ENCODE measurements at regions not wholly inside any gene's neighbourhood (a gene's known extent, or its start where the extent isn't known, plus 50 kb on each side); places are given as distances from the start of the nearest gene placed in this dataset.

DNA sequence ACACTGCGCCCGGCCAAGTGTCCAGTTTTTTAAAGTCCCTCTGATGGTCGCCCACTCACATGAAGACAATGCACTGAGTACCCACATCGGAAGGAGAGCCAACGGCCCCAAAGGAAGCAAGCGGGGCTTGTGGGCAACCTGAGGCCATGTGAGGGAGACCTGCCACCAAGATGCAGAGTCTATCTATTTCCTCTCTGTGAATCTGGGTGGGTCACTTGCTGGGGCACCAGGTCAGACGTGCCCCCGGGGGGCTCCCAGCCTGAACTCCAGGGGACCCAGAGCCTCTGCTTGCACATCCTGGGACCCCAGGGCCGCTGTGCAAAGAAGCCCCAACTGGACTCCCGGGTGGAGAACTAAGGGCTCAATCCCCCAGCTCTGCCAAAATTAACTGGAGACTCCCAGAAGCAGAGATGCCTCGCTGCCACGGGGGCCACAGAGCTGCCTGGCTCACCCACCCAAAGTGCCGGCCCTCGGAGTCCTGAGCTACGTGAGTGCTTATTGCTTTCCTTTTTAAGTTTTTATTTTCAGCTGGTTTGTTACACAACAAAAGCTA is 106.4 kb downstream of the BRD1 start:
- DNase-seq (ENCODE audit: low read depth in 2 of 3, low spot score in 2 of 3): no peak

DNA sequence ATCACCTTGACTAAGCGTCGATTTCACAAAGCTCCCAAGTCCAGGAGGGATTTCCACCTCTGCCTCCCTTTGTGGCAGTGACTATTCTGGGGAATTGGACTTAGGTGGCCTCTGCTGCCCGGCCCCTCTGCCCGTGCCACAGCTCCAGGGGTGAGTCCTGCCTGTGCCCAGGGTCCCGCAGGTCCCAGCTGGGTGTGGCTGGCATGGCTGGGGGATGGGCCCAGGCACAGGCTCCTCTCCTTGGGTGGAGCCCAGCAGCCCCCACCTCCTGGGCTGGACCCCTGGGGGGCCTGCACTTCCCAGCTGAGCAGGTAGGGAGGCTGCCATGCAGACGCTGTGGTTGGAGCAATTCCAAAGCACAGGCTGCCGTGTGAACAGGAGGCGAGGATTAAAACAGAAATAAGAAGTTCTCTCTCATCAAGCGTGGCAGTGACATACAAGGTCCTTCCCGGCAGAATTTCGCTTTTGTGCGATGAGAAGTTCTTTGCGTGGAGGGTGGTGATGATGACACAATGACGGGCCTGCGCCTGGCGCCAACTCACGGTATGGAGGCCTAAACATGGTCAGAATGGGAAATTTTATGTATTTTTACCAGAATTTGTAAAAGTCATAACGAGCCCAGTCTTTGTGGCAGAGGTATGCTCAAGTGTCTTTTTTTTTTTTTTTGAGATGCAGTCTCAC is 107.3 kb downstream of the BRD1 start:
- DNase-seq (ENCODE audit: low read depth in 2 of 3, low spot score in 2 of 3): no peak

DNA sequence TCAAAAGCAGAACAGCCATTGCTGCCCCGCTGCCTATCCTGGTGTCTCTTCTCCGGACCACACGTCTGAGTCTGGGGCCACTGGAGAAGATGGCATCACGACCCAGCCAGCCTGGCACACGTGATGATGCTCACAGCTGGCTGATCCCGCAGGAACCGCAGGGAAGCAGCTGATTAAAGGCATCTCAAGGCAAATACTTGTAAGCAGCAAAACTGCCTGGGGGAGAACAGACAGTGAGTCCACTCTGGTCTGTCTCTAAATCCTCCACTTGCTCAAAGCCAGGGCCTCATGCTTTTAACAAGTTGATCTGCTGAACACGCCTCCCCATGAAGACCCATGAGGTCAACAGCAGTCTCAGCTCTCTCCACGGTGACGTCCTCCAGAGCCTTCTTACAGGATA is 108.6 kb downstream of the BRD1 start:
- DNase-seq (ENCODE audit: low read depth in 2 of 3, low spot score in 2 of 3): no peak

DNA sequence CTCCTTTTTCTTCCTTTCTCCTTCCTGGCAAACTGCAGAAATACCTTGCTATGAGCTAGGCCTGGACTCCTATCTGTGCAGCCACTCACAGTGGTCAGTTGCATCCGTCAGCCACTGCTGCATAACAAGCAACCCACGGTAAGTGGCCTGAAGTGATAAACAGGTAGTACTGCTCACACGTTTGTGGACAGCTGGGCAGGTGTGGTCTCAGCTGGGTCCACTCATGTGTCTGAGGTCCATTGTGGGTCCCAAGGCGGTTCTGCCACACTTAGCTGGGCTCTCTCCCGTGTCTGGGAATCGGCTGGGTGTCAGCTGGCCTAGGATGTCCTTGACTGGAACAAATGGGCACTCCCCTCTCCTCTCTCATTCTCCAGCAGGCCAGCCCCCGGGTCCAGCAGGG is 109.3 kb downstream of the BRD1 start:
- no peak for DNase-seq (ENCODE audit: low read depth in 2 of 3, low spot score in 2 of 3)

DNA sequence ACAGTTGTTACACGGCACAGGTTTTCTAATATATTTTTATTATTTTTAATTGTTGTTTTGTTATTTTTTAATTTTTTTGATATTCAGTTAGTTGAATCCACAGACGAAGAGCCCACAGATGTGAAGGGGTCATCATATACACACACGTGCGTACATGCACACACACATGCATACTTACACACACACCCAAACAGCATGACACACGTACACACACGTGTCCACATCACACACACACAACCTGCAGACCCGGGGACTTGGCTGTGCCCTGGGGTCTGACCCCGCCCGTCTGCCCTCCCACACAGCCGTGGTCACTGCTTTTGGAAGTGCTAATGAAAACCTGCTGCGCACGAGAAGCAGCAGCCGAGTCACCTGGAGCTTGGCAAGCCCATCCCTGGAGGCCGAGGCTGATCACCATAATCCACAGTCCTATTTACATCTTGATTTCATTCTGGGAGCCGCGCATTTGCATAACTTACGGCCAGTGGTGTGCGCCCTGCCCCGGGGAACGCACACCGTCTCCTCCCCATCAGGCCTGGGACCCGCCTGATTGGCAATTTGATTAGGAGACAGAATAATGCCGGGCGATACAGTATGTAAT is 110.3 kb downstream of the BRD1 start:
- no peak for DNase-seq (ENCODE audit: low read depth in 2 of 3, low spot score in 2 of 3)

DNA sequence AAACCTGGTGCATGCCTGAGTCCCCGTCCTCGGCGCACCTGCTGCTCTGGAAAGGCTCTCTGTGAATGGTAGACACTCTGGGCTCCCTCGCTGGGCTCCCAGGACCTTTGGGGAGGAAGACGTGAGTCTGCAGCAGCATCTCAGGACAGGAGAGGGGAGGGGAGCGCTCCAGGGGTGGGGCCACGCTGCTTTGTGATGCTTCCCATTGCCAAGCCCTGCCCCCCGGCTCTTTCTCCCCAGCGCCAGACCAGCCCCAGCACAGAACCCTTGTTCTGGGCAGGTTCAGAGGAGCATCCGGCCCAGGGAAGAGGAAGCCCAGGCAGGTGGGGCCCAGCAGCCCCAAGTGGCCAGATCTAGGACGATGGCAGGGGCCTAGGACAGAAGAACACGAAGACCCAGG is 111.2 kb downstream of the BRD1 start:
- DNase-seq (ENCODE audit: low read depth in 2 of 3, low spot score in 2 of 3): no peak

DNA sequence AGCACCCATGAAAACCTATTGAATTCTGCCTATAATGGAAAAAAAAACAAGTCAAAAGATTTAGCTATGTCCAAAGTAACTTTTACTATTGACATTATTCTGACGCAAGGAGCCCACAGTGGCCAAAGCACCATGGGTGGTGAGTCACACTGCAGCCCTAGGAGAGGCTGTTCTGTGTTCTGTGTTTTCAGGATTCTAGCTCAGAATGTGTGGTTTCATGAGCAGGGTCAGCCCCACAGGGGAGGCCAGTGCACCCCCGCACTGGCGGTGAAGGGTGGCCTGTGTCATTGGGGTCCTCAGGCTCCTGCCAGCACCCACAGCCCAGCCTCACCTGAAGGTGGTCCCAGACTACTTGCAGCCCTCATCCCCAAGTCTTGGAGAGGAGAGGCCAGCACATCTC is 112.2 kb downstream of the BRD1 start:
- no peak for DNase-seq (ENCODE audit: low read depth in 2 of 3, low spot score in 2 of 3)

DNA sequence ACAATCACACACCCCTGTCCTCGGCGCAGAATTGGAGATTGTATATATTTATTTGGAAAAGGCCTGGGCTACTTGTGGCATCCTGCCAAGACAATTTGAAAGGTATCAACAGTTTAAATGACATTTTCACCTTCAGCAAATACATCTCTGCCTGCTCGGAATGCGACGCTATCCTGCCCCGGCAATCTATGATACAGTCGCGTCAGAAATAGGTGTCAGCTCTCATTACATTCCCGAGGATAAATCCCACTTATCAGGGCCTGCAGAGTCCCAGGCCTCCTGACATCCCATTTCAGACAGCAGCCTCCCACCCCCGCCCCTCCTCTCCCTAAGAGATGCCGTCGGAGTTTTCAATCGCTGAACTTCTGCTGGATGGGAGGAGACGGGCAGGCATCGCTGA is 114.7 kb downstream of the BRD1 start:
- no peak for DNase-seq (ENCODE audit: low read depth in 2 of 3, low spot score in 2 of 3)

DNA sequence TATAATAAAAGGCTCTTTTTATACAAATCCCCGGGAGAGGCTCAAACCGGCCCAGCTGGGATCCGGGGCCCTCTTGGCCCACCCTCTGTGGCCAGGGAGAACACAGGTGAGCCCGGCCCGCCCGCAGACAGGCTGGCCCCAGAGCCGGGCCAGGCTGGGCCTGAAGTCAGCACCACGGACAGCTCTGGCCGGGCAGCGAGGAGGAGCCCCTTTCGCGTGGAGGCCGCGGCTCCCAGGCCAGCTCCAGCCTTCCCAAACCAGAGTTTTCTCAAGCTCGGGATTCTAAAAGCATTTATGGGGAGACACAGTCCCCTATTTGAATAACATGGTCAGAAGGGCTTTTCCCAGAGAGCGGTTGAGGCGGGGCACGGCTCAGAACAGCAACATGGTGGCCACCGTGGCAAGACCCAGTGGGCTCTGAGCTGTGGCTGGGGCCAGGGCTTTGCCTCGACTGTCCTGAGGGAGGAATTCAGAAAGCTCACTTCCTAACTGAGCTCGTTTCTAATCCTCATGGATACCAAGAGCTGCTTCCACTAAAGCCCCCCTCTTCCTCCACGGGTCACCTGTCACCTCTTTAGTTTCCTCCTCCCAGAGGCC is 115.4 kb downstream of the BRD1 start:
- DNase-seq (ENCODE audit: low read depth in 2 of 3, low spot score in 2 of 3): no peak

DNA sequence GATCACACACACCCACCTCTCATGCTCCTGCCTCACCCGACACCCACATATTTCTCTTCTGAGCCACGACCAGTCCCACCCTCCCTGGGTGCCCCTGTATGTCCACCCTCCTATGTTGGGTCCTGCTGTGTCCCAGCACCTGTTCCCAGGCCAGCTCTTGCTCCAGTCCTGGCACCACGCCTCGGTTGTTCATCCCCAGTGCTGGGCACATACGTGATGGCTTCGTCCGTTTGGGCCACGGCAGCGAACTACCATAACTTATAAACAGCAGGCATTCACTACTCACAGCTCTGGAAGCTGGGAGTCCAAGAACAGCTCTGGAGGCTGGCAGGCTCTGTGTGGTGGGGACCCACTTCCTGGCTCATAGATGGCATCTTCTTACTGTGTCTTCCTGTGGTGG is 116.9 kb downstream of the BRD1 start:
- DNase-seq (ENCODE audit: low read depth in 2 of 3, low spot score in 2 of 3): no peak

DNA sequence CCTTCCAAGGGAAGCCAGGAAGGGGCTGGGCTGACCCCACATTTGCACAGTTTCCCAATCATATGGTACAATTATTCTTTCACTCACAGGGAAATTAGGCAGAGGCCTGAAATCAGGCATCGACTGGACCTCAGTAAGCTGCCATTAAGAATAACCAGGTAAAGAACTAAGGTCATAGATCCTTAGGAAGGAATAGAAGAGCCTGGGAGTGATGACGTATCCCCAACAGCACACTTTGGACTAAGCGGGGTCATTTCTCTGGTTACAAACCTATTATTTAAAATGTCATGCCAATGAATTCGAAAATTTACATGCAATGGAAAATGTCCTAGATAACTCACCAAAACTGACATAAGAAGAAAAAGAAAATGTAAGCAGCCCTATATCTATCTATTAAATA is 118.2 kb downstream of the BRD1 start:
- DNase-seq (ENCODE audit: low read depth in 2 of 3, low spot score in 2 of 3): no peak

DNA sequence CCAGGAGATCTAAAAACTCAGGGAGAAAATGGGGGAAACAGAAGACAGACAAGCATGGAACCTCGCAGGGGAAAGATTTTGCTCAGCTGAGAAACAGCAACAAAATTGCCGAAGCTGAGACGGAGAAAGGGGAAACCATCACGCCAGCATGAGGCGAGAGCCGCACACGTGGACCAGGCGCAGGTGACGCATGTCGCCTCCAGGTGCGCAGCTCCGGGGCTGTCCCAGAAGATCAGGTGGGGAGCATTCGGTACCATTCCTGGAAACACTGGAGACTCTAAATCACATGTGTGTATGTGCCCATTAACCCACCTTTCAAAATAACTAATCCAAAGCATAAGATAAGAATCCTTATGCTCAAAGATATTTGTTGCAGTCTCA is 121.7 kb downstream of the BRD1 start:
- DNase-seq (ENCODE audit: low read depth in 2 of 3, low spot score in 2 of 3): no peak

DNA sequence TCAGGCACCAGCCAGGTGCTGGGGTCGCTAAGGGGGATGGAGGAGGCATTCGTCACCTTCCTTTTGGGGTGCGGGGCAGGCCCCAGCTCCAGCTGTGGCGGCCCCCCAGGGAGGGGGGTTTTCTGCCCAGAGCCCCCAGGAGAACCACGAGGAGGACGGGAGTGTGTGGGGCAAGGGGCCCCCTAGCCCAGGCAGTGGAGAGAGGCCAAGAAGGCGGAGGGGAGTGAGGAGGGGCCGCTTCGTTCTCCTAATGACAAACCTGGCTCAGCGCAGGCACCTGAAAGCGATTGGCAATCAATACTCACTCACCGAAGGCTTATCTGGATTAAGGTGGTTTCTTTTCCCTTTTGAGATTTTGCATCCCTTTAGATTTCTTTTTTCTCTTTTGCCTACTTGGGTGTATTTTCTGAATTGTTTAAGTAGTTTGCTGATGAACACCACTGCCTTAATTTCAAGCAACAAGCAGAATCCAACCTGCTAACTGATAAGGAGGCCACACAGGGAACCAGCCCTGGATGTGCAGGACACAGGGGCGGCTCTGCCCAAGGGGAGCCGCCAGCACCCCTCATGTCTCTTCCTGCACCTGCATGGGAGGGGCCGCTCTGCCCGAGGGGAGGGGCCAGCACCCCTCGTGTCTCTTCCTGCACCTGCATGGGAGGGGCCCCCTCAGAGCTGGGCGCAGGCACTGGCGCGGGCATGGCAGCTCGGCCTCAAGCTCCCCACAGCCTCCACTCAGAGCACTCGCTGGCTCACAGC is 122.3 kb downstream of the BRD1 start:
- no peak for DNase-seq (ENCODE audit: low read depth in 2 of 3, low spot score in 2 of 3)

DNA sequence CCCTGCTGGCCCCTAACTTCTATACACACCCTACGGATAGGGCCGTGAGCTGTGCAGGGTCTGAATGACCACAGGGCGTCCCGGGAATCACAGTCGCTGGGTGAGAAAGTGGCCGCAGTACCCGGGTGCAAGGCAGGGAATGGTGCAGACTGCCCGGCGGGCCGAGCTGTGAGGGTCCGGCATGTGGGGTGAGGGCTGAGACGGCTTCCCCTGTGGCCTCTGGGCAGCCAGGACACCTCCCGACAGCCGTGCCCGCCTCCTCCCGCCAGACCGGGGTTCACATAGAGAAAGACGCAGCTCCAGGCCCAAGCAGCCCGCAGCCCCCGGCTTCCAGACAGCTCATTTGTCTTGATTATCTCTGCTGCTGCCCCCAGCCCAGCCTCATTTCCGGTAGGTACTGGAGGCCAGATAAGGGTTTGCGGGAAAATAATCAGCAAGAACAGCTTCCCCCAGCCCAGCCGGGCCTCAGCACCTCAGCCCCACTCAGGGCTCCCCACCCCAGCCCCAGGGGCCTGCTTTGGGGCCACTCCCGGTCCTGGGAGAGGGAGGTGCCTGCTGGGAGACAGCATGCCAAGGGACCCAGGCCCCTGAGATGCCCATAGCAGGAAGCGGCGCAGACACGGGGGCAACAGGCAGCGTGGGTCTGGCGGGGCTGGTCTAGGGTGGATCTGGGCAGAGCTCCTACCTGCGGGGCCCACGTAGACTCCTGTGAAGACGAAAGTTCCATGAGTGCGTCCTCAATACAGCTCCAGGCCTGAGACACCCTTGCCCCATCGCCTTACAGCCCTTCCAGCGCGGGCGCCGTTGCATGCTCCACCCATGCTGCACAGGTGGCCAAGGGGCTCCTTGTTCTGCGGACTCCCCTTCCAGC is 123.1 kb downstream of the BRD1 start:
- DNase-seq (ENCODE audit: low read depth in 2 of 3, low spot score in 2 of 3): no peak

DNA sequence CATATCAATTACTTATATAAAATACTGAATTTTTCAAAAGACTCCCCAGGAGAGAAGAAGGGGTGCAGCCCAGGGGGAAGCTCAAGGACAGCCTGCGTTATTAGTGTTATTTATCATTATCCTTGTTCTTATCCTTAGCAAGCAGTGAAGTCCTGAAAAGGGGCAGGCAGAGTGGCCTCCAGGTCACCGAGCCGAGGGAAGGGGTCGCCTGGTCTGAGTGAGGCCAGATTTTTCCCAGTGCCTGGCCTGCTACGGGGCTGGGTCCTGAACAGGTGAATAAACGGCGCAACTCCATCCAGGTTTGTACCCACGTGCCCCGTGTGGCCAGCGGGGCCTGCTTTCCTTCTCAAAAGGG is 123.7 kb downstream of the BRD1 start:
- DNase-seq (ENCODE audit: low read depth in 2 of 3, low spot score in 2 of 3): no peak

DNA sequence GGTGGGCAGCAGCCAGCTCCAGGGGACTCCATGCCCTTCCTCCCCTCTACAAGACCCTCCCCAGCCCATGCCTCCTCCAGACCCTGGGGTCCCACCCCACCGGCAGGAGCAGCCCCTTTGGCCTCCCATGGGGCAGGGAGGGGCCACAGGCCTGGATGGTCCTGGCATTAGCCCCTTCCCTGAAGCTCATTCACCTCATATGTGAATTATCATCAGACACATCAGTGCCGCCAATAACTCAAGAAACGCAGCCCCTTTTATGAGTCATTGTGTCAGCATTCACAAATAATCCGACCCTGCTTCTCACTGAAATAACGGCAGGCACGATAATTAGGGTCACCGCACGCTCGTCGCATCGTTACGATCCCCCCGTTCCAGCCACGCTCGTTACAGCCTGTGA is 124.2 kb downstream of the BRD1 start:
- no peak for DNase-seq (ENCODE audit: low read depth in 2 of 3, low spot score in 2 of 3)

DNA sequence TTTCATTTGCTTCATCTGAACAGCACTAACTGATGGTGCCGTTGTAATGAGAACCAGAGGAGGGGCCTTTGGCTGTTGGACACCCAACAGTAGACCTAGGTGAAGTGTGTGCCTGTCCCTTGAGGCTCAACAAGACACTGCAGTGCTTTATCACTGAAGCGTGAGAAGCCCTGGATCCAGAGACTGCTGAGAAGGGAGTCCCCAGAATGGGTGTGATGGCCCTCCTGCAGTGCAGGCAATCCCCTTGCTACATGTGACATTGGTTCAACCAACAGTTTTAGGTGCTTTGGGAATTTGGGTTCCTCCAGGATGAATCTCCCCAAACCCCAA is 125.6 kb downstream of the BRD1 start:
- DNase-seq (ENCODE audit: low read depth in 2 of 3, low spot score in 2 of 3): no peak

DNA sequence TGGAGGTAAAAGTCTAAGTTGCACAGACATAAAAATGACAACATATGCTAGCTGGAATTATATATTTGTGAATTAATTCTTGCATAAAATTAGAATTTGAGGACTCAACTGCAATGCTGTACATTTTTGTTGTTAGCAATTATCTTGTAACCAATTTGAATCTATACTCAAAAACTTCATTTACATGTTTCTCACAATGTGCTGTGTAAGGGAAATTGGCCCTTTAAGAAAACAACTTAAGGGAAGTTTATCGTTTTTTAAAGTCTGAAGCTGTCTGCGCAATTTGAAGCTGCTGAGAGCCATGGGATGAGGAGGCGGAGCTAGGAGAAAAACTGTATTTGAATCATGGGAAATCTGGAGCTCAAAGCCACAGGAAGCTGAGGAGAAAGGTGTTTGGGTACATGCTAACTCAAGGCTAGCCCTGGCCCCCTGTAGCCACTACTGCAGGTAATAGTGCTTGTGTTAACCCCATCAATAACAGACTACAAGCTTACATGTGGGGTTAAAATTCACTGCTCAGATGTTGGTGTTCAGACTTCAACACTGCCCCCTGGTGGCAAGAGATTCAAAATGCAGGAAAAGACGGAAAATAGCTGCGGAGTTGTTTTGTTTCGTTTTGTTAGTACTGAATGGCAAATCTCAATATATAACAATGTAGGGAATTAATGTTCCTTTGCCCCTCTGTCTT is 126.1 kb downstream of the BRD1 start:
- DNase-seq (ENCODE audit: low read depth in 2 of 3, low spot score in 2 of 3): no peak

DNA sequence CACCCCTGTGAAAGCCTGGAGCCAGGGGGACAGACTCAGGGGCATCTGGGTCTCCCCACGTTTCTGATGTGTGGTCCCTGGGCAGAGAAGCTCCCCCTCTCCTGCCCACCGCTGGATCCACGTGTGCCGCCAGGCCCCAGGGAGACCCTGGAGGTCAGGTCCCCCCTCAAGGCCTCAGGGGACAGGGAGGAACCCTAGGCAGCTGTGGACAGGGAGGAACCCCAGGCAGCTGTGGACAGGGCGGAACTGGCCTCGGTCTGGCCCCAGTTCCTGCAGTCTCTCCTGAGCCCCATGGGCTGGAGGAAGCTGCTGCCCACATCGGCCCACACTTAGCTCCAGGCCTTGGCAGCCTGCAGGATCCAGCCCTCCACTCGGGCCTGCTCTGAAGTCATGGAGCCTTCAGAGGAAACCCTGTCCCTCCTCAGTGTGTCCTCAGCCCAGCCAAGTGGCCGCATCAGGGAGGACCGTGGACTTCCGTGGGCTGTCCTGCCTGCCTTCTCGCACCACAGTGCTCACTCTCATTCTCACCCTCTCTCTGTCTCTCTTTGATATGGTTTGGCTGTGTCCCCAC is 127.7 kb downstream of the BRD1 start:
- DNase-seq (ENCODE audit: low read depth in 2 of 3, low spot score in 2 of 3): no peak

DNA sequence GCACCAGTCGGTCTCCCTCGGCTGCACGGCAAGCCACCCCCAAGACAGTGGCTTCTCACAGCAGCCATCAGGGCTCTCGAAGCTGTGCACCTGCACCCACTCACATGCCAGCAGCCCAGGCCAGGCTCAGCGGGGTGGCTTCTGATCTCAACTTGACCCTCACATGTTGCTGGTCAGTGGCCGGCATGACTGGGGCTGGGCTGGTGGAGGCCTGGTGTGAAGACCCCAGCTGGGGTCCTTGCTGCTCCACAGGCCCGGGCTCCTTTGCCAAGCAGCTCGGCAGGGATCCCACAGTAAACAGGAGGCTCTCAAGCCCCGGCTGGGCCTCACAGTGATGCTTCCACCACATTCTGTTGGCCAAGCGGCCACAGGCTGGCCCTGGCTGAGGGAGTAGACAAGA is 128.2 kb downstream of the BRD1 start:
- DNase-seq (ENCODE audit: low read depth in 2 of 3, low spot score in 2 of 3): no peak

Data from activated CD8-positive, alpha-beta memory T cell treated with anti-CD3 and anti-CD28 coated beads for 48 hours (primary cell).